GM23338 (cell line): ENCODE measurements at regions not wholly inside any gene's neighbourhood (a gene's known extent, or its start where the extent isn't known, plus 50 kb on each side); places are given as distances from the start of the nearest gene placed in this dataset.
A peak's percentile ranks its signal among the peaks of the same experiment; 100 is the strongest.

ENCODE experiments used
- ATAC-seq: fragments of 200-7000 bp; cut with Tn5 transposase; 3 replicates; pipeline ENCODE4 v1.9.1; 2020
- DNase-seq: peaks from one replicate; pipeline ENCODE4 v3.0.0-alpha.2; 2015; ENCODE audit warnings: low spot score
- H2AFZ ChIP-seq: fragments of 200-600 bp; sonication (generic); 2 replicates; pipeline ENCODE4 v1.8.0; 2016; ENCODE audit warnings: antibody characterized with exemption, mild to moderate bottlenecking, moderate library complexity
- H3F3A ChIP-seq: fragments of 200-600 bp; sonication (generic); replicated peaks from 2 replicates; pipeline ENCODE4 v1.8.0; 2017; ENCODE audit warnings: antibody characterized with exemption, mixed run types, low read depth
- H3K27ac ChIP-seq: fragments of 200-600 bp; sonication (generic); 2 replicates; pipeline ENCODE4 v1.6.1; 2016; ENCODE audit warnings: low read depth
- H3K27me3 ChIP-seq: fragments of 200-600 bp; sonication (generic); 2 replicates; pipeline ENCODE4 v1.8.0; 2016; ENCODE audit warnings: mild to moderate bottlenecking, mixed run types, moderate library complexity; ENCODE audit not compliant: insufficient read depth
- H3K36me3 ChIP-seq: fragments of 200-600 bp; sonication (generic); 2 replicates; pipeline ENCODE4 v1.8.0; 2016; ENCODE audit warnings: mild to moderate bottlenecking; ENCODE audit not compliant: insufficient read depth
- H3K4me1 ChIP-seq: fragments of 200-600 bp; sonication (generic); 2 replicates; pipeline ENCODE4 v1.8.0; 2016; ENCODE audit warnings: mild to moderate bottlenecking, moderate library complexity; ENCODE audit not compliant: insufficient read depth
- H3K4me2 ChIP-seq: fragments of 200-600 bp; sonication (generic); 2 replicates; pipeline ENCODE4 v1.7.1; 2017; ENCODE audit warnings: mixed run types
- H3K4me3 ChIP-seq: fragments of 200-600 bp; sonication (generic); 2 replicates; pipeline ENCODE4 v1.6.1; 2016; ENCODE audit warnings: mixed run types
- H3K79me2 ChIP-seq: fragments of 200-600 bp; sonication (generic); replicated peaks from 2 replicates; pipeline ENCODE4 v1.8.0; 2017; ENCODE audit warnings: mild to moderate bottlenecking; ENCODE audit not compliant: insufficient read depth
- H3K9me2 ChIP-seq: fragments of 200-600 bp; sonication (generic); 2 replicates; pipeline ENCODE4 v1.8.0; 2017; ENCODE audit not compliant: insufficient read depth
- H4K20me1 ChIP-seq: fragments of 200-600 bp; sonication (generic); replicated peaks from 2 replicates; pipeline ENCODE4 v1.8.0; 2017; ENCODE audit warnings: mild to moderate bottlenecking; ENCODE audit not compliant: insufficient read depth
- H3K27ac Mint-ChIP-seq: 2 replicates; pipeline ENCODE4 v1.8.0; 2020; ENCODE audit warnings: inconsistent platforms, mild to moderate bottlenecking, moderate library complexity, mixed read lengths
- H3K27me3 Mint-ChIP-seq: 3 replicates; pipeline ENCODE4 v1.8.0; 2022; ENCODE audit warnings: low read depth, mild to moderate bottlenecking, moderate library complexity, mixed read lengths, inconsistent platforms; ENCODE audit not compliant: insufficient read depth, poor library complexity
- H3K36me3 Mint-ChIP-seq: 3 replicates; pipeline ENCODE4 v1.8.0; 2021; ENCODE audit warnings: low read depth, mild to moderate bottlenecking, inconsistent platforms, moderate library complexity, mixed read lengths
- H3K4me1 Mint-ChIP-seq: 3 replicates; pipeline ENCODE4 v1.8.0; 2020; ENCODE audit warnings: mild to moderate bottlenecking, inconsistent platforms, mixed read lengths
- H3K4me3 Mint-ChIP-seq: 3 replicates; pipeline ENCODE4 v1.8.0; 2021; ENCODE audit warnings: moderate library complexity, mild to moderate bottlenecking, inconsistent platforms, mixed read lengths
- H3K9me3 Mint-ChIP-seq: 3 replicates; pipeline ENCODE4 v1.8.0; 2020; ENCODE audit warnings: moderate library complexity, mild to moderate bottlenecking, inconsistent platforms, mixed read lengths
- CREB1 ChIP-seq: fragments of 250-450 bp; sonication (Bioruptor Pico); IDR thresholded peaks from 2 replicates; pipeline ENCODE4 v1.5.0; 2020; ENCODE audit warnings: low read depth, mild to moderate bottlenecking, moderate library complexity
- CTCF ChIP-seq, 2 experiments: fragments of 200-600 bp in 1 of 2; sonication (generic) in 1 of 2; conservative IDR thresholded peaks; 2 replicates each; pipeline versions ENCODE4 v1.5.1 to v1.6.1; 2016 to 2017; ENCODE audit warnings: antibody characterized with exemption in 2 of 2, low read depth in 2 of 2, mild to moderate bottlenecking in 2 of 2, moderate library complexity in 1 of 2
- ETS1 ChIP-seq: IDR thresholded peaks from 2 replicates; pipeline ENCODE4 v1.6.1; 2016; ENCODE audit warnings: antibody characterized with exemption
- EZH2 ChIP-seq: fragments of 200-600 bp; sonication (generic); IDR thresholded peaks from one replicate; pipeline ENCODE4 v1.8.0; 2017; ENCODE audit warnings: antibody characterized with exemption, mild to moderate bottlenecking, low read depth; ENCODE audit not compliant: unreplicated experiment
- EZH2phosphoT487 ChIP-seq: fragments of 200-600 bp; sonication (generic); IDR thresholded peaks from one replicate; pipeline ENCODE4 v1.8.1; 2018; ENCODE audit warnings: antibody characterized with exemption; ENCODE audit not compliant: unreplicated experiment
- JUNB ChIP-seq: IDR thresholded peaks from one replicate; pipeline ENCODE4 v1.6.1; 2016; ENCODE audit warnings: antibody characterized with exemption; ENCODE audit not compliant: unreplicated experiment
- NANOG ChIP-seq: IDR thresholded peaks from 2 replicates; pipeline ENCODE4 v1.6.1; 2016; ENCODE audit warnings: antibody characterized with exemption, borderline replicate concordance
- POLR2AphosphoS5 ChIP-seq: IDR thresholded peaks from 2 replicates; pipeline ENCODE4 v1.6.1; 2016; ENCODE audit warnings: antibody characterized with exemption, low read depth
- STAT1 ChIP-seq: IDR thresholded peaks from one replicate; pipeline ENCODE4 v1.6.1; 2016; ENCODE audit warnings: antibody characterized with exemption; ENCODE audit not compliant: unreplicated experiment
- ZNF331 ChIP-seq: fragments of 250-450 bp; sonication (Bioruptor Pico); IDR thresholded peaks from 2 replicates; pipeline ENCODE4 v1.5.0; 2020; ENCODE audit warnings: low read depth, mild to moderate bottlenecking, moderate library complexity
- ZNF462 ChIP-seq: fragments of 250-450 bp; sonication (Bioruptor Pico); IDR thresholded peaks from 2 replicates; pipeline ENCODE4 v1.5.0; 2020; ENCODE audit warnings: mild to moderate bottlenecking, moderate library complexity
- TF ChIP-seq, protein P1 (sequence below): IDR thresholded peaks from one replicate; pipeline ENCODE4 v1.6.1; 2018; ENCODE audit warnings: antibody characterized with exemption; ENCODE audit not compliant: unreplicated experiment

GRCh38 chr9:119443179-119443578 lies 73.9 kb upstream of the BRINP1 start (continued):
- no peak for TF ChIP-seq ZNF462
- TF ChIP-seq, protein P1, sequence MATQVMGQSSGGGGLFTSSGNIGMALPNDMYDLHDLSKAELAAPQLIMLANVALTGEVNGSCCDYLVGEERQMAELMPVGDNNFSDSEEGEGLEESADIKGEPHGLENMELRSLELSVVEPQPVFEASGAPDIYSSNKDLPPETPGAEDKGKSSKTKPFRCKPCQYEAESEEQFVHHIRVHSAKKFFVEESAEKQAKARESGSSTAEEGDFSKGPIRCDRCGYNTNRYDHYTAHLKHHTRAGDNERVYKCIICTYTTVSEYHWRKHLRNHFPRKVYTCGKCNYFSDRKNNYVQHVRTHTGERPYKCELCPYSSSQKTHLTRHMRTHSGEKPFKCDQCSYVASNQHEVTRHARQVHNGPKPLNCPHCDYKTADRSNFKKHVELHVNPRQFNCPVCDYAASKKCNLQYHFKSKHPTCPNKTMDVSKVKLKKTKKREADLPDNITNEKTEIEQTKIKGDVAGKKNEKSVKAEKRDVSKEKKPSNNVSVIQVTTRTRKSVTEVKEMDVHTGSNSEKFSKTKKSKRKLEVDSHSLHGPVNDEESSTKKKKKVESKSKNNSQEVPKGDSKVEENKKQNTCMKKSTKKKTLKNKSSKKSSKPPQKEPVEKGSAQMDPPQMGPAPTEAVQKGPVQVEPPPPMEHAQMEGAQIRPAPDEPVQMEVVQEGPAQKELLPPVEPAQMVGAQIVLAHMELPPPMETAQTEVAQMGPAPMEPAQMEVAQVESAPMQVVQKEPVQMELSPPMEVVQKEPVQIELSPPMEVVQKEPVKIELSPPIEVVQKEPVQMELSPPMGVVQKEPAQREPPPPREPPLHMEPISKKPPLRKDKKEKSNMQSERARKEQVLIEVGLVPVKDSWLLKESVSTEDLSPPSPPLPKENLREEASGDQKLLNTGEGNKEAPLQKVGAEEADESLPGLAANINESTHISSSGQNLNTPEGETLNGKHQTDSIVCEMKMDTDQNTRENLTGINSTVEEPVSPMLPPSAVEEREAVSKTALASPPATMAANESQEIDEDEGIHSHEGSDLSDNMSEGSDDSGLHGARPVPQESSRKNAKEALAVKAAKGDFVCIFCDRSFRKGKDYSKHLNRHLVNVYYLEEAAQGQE: no peak

DNA sequence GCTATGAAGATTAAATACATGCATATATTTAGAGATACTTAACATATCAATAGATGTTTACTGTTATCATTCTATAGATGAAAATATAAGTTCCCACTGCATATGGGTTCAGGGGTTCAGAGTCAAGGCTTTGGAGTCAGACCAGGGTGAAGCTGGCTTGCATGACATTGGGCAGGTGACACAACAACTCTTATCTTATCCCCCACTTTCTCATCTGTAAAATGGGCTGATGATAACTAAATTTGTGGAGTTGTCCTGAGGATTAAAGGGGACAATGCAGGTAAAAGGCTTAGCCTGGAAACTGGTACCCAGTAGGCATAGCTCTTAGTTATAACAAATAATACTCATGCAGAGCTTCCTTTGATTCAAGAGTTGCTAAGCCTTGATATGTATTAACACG lies 72.6 kb upstream of the BRINP1 start:
- 0 out of 2 replicates have a peak overlapping the region, but pooled peaks have one; percentile 3 for H3K27ac ChIP-seq
- H3K4me3 Mint-ChIP-seq: no peak overlapping the region
- H2AFZ ChIP-seq: no peak overlapping the region
- no peak for DNase-seq
- no peak overlapping the region for H3K27ac Mint-ChIP-seq
- no peak overlapping the region for H3K4me3 ChIP-seq
- H3F3A ChIP-seq: no peaks in the 10 kb centered on the region
- H3K4me2 ChIP-seq: peak overlapping the region; percentile 65; the same call in 1 of the 2 replicates
- H3K4me1 Mint-ChIP-seq: peaks cover 59% of the 10 kb centered on the region
- H3K79me2 ChIP-seq: no peaks in the 10 kb centered on the region
- H3K36me3 ChIP-seq: no peaks in the 10 kb centered on the region
- H3K9me2 ChIP-seq: no peaks in the 10 kb centered on the region; the same call in 1 of the 2 replicates
- ATAC-seq: no peak
- H3K36me3 Mint-ChIP-seq: no peaks in the 10 kb centered on the region
- H3K27me3 ChIP-seq: no peaks in the 10 kb centered on the region
- H3K9me3 Mint-ChIP-seq: no peaks in the 10 kb centered on the region; the same call in 1 of the 3 replicates
- H4K20me1 ChIP-seq: no peaks in the 10 kb centered on the region
- H3K4me1 ChIP-seq: peaks cover 38% of the 10 kb centered on the region
- peaks cover 6% of the 10 kb centered on the region for H3K27me3 Mint-ChIP-seq
- TF ChIP-seq STAT1 (no peak), ETS1 (no peak), ZNF331 (no peak), CREB1 (CRISPR knock-in tag) (no peak), EZH2phosphoT487 (no peak), CTCF (conservative IDR thresholded peaks at IDR 0.05; ENCODE audit: low read depth in 2 of 2) (no peak), EZH2 (no peak), NANOG (no peak), JUNB (no peak), POLR2AphosphoS5 (no peak)
